SU-DHL-6 (cell line): ENCODE measurements at regions not wholly inside any gene's neighbourhood (a gene's known extent, or its start where the extent isn't known, plus 50 kb on each side); places are given as distances from the start of the nearest gene placed in this dataset.

Source experiments
- H2AFZ ChIP-seq: fragments of 200-600 bp; sonication (generic); 2 replicates; pipeline ENCODE4 v1.6.1; 2014; ENCODE audit warnings: low read depth, mild to moderate bottlenecking, moderate library complexity, mixed read lengths, antibody characterized with exemption, low read length; ENCODE audit not compliant: severe bottlenecking
- H3F3A ChIP-seq: fragments of 200-600 bp; shearing (Covaris generic); 2 replicates; pipeline ENCODE4 v1.6.0; 2016; ENCODE audit warnings: antibody characterized with exemption, mild to moderate bottlenecking; ENCODE audit not compliant: insufficient read depth
- H3K27ac ChIP-seq: fragments of 200-600 bp; sonication (generic); 2 replicates; pipeline ENCODE4 v1.5.1; 2016; ENCODE audit warnings: low read depth, mild to moderate bottlenecking, low read length, moderate library complexity, mixed read lengths
- H3K27me3 ChIP-seq: fragments of 200-600 bp; sonication (generic), shearing (Covaris generic); 2 replicates; pipeline ENCODE4 v1.6.0; 2014; ENCODE audit warnings: mild to moderate bottlenecking, low read length
- H3K36me3 ChIP-seq: fragments of 200-600 bp; sonication (generic); 2 replicates; pipeline ENCODE4 v1.6.1; 2014; ENCODE audit warnings: mild to moderate bottlenecking, low read length, mixed read lengths
- H3K4me2 ChIP-seq: fragments of 300-600, 200-600 bp; shearing (Covaris generic), sonication (generic); 2 replicates; pipeline ENCODE4 v1.6.0; 2014; ENCODE audit warnings: low read length, low read depth, mild to moderate bottlenecking; ENCODE audit not compliant: poor library complexity, severe bottlenecking
- H3K4me3 ChIP-seq: fragments of 200-600 bp; sonication (generic); 2 replicates; pipeline ENCODE4 v1.5.1; 2014; ENCODE audit warnings: antibody characterized with exemption, low read length, mild to moderate bottlenecking, mixed read lengths; ENCODE audit not compliant: insufficient read depth, poor library complexity, severe bottlenecking
- H3K79me2 ChIP-seq: fragments of 200-600 bp; sonication (generic); 2 replicates; pipeline ENCODE4 v1.6.1; 2014; ENCODE audit warnings: mild to moderate bottlenecking, low read length, moderate library complexity; ENCODE audit not compliant: insufficient read depth
- H3K9ac ChIP-seq: fragments of 200-600 bp; sonication (generic); 2 replicates; pipeline ENCODE4 v1.7.0; 2014; ENCODE audit warnings: mild to moderate bottlenecking, low read length
- H3K9me2 ChIP-seq: fragments of 200-600 bp; sonication (generic); replicated peaks from 2 replicates; pipeline ENCODE4 v1.6.1; 2014; ENCODE audit warnings: low read length; ENCODE audit not compliant: insufficient read depth
- H3K9me3 ChIP-seq: fragments of 200-600 bp; sonication (generic); 2 replicates; pipeline ENCODE4 v1.6.1; 2014; ENCODE audit warnings: low read length, mixed read lengths; ENCODE audit not compliant: insufficient read depth
- H4K20me1 ChIP-seq: fragments of 200-600 bp; sonication (generic); 2 replicates; pipeline ENCODE4 v1.6.1; 2014; ENCODE audit warnings: low read depth, mild to moderate bottlenecking, antibody characterized with exemption, low read length, moderate library complexity, mixed read lengths
- EZH2phosphoT487 ChIP-seq: fragments of 200-600 bp; sonication (generic), shearing (Covaris generic); conservative IDR thresholded peaks from 2 replicates; pipeline ENCODE4 v1.6.1; 2018; ENCODE audit warnings: mild to moderate bottlenecking, antibody characterized with exemption, low read length, moderate library complexity, mixed read lengths
- TF ChIP-seq, protein P1 (sequence below): fragments of 200-600 bp; sonication (generic); IDR thresholded peaks from one replicate; pipeline ENCODE4 v1.5.1; 2017; ENCODE audit warnings: antibody characterized with exemption, mild to moderate bottlenecking, low read length, moderate library complexity; ENCODE audit not compliant: insufficient read depth, poor library complexity, severe bottlenecking

GRCh38 chr12:11595080-11595479 lies 54.4 kb upstream of the ETV6 start:
- no peak overlapping the region for H2AFZ ChIP-seq
- H3K36me3 ChIP-seq, result no peaks in the 10 kb centered on the region
- H3K79me2 ChIP-seq, result no peaks in the 10 kb centered on the region
- no peaks in the 10 kb centered on the region for H3K9me2 ChIP-seq
- H3K4me2 ChIP-seq, result no peak overlapping the region
- no peaks in the 10 kb centered on the region for H3K27me3 ChIP-seq
- H3K4me3 ChIP-seq, result no peak overlapping the region
- no peak overlapping the region for H3K27ac ChIP-seq
- no peak overlapping the region for H3K9ac ChIP-seq
- H3F3A ChIP-seq, result no peaks in the 10 kb centered on the region
- H3K9me3 ChIP-seq, result no peaks in the 10 kb centered on the region
- no peak for TF ChIP-seq EZH2phosphoT487
- TF ChIP-seq, protein P1, sequence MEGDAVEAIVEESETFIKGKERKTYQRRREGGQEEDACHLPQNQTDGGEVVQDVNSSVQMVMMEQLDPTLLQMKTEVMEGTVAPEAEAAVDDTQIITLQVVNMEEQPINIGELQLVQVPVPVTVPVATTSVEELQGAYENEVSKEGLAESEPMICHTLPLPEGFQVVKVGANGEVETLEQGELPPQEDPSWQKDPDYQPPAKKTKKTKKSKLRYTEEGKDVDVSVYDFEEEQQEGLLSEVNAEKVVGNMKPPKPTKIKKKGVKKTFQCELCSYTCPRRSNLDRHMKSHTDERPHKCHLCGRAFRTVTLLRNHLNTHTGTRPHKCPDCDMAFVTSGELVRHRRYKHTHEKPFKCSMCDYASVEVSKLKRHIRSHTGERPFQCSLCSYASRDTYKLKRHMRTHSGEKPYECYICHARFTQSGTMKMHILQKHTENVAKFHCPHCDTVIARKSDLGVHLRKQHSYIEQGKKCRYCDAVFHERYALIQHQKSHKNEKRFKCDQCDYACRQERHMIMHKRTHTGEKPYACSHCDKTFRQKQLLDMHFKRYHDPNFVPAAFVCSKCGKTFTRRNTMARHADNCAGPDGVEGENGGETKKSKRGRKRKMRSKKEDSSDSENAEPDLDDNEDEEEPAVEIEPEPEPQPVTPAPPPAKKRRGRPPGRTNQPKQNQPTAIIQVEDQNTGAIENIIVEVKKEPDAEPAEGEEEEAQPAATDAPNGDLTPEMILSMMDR, result no peak
- no peaks in the 10 kb centered on the region for H4K20me1 ChIP-seq

DNA sequence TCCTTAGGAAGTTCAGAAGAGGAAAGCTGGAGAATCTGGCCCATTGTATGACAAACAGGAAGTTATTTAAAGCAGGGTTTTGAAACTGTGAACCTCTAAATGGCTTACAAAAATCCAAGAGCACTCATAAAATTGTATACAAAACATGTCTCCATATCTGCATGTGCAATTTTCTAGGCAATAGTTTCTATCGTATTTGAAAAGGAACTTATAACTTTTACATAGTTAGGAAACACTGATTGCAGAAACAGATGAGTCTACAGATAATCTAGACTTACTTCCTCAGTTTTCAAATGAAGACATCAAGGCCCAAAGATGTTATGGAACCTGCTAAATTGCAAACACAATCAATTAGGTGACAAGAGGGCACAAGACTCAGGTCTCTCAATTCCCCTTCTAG lies 53.3 kb upstream of the ETV6 start:
- Histone ChIP-seq H3F3A (no peaks in the 10 kb centered on the region), H3K9ac (no peak overlapping the region), H3K9me3 (no peaks in the 10 kb centered on the region), H2AFZ (no peak overlapping the region), H3K9me2 (no peaks in the 10 kb centered on the region), H3K4me3 (no peak overlapping the region), H3K27me3 (no peaks in the 10 kb centered on the region), H3K36me3 (no peaks in the 10 kb centered on the region), H3K79me2 (no peaks in the 10 kb centered on the region), H3K4me2 (no peak overlapping the region), H3K27ac (no peak overlapping the region), H4K20me1 (no peaks in the 10 kb centered on the region)
- no peak for TF ChIP-seq EZH2phosphoT487
- TF ChIP-seq, protein P1, result no peak

DNA sequence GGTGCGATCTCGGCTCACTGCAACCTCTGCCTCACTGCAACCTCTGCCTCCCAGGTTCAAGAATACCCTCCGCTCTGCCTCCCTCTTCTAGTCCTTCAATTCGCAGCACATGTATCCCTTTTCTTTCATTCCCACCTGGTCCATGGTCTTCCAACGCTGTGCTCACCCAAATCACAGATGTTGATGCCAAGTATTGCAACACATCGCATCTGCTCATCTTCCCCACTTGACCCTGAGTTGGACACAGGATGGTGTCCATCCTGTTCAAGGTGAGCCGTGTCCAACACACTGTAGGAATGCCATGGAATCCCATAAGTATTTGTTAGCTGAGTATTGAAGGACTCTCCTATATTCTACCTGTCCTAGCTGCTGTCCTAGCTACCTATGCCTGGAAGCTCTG lies 50.6 kb upstream of the ETV6 start:
- TF ChIP-seq, protein P1, result no peak
- no peak for TF ChIP-seq EZH2phosphoT487
- no peak overlapping the region for H3K27ac ChIP-seq

More for the DNA sequence above, 50.6 kb upstream of the ETV6 start:
- Histone ChIP-seq H3K4me3 (no peak overlapping the region), H3K9me3 (no peaks in the 10 kb centered on the region), H3K79me2 (no peaks in the 10 kb centered on the region), H2AFZ (no peak overlapping the region), H3K36me3 (no peaks in the 10 kb centered on the region), H3K4me2 (no peak overlapping the region), H4K20me1 (no peaks in the 10 kb centered on the region), H3F3A (no peaks in the 10 kb centered on the region), H3K27me3 (no peaks in the 10 kb centered on the region), H3K9ac (no peak overlapping the region), H3K9me2 (no peaks in the 10 kb centered on the region)
